Keratinocyte (primary cell): ENCODE measurements at regions not wholly inside any gene's neighbourhood (a gene's known extent, or its start where the extent isn't known, plus 50 kb on each side); places are given as distances from the start of the nearest gene placed in this dataset.

Experiments
- DNase-seq: peaks from one replicate; pipeline ENCODE4 v3.0.0-alpha.2; 2011; ENCODE audit warnings: low read depth, missing footprints, low spot score
- FAIRE-seq: peaks from 2 replicates; lab custom pipeline; 2011; peaks lifted over from hg19 to GRCh38; lab: Jason Lieb, UNC
- H2AFZ ChIP-seq: 2 replicates; pipeline ENCODE4 v1.6.0; 2012; ENCODE audit warnings: low read length, control low read depth, inconsistent platforms; ENCODE audit not compliant: control insufficient read depth
- H3K27ac ChIP-seq: 2 replicates; pipeline ENCODE4 v1.5.1; 2011; ENCODE audit warnings: low read length; ENCODE audit not compliant: control insufficient read depth, insufficient read depth
- H3K27me3 ChIP-seq: 3 replicates; pipeline ENCODE4 v1.6.0; 2011; ENCODE audit warnings: low read length; ENCODE audit not compliant: control insufficient read depth, insufficient read depth; ENCODE audit errors: extremely low read depth
- H3K36me3 ChIP-seq, 2 experiments: 2 replicates in 1 of 2; 3 replicates in 1 of 2; pipeline ENCODE4 v1.5.1; 2011; ENCODE audit warnings: low read length in 2 of 2, mild to moderate bottlenecking in 1 of 2; ENCODE audit not compliant: control insufficient read depth in 2 of 2, insufficient read depth in 2 of 2; ENCODE audit errors: extremely low read depth in 1 of 2
- H3K4me1 ChIP-seq: 3 replicates; pipeline ENCODE4 v1.5.1; 2011; ENCODE audit warnings: low read length; ENCODE audit not compliant: control insufficient read depth, insufficient read depth; ENCODE audit errors: extremely low read depth
- H3K4me2 ChIP-seq: 3 replicates; pipeline ENCODE4 v1.6.0; 2011; ENCODE audit warnings: low read depth, low read length; ENCODE audit not compliant: control insufficient read depth, insufficient read depth; ENCODE audit errors: extremely low read depth
- H3K4me3 ChIP-seq, 3 experiments: fragments of 200-600 bp in 1 of 3; sonication (generic) in 1 of 3; 2 replicates in 2 of 3; 3 replicates in 1 of 3; pipeline ENCODE4 v1.5.1; 2011 to 2016; ENCODE audit warnings: low read length in 3 of 3, mild to moderate bottlenecking in 3 of 3, control low read depth in 2 of 3, inconsistent platforms in 1 of 3, low read depth in 1 of 3, mixed read lengths in 1 of 3, mixed run types in 1 of 3, moderate library complexity in 1 of 3; ENCODE audit not compliant: control insufficient read depth in 2 of 3, insufficient read depth in 2 of 3; ENCODE audit errors: extremely low read depth in 1 of 3
- H3K79me2 ChIP-seq: 2 replicates; pipeline ENCODE4 v1.6.0; 2012; ENCODE audit warnings: low read length; ENCODE audit not compliant: control insufficient read depth, insufficient read depth
- H3K9ac ChIP-seq: 3 replicates; pipeline ENCODE4 v1.6.0; 2011; ENCODE audit warnings: low read length; ENCODE audit not compliant: control insufficient read depth, insufficient read depth; ENCODE audit errors: extremely low read depth
- H3K9me1 ChIP-seq: 3 replicates; pipeline ENCODE4 v1.6.0; 2011; ENCODE audit warnings: low read length; ENCODE audit not compliant: control insufficient read depth, insufficient read depth; ENCODE audit errors: extremely low read depth
- H3K9me3 ChIP-seq: 2 replicates; pipeline ENCODE4 v1.5.1; 2012; ENCODE audit warnings: low read depth, low read length; ENCODE audit not compliant: control insufficient read depth
- H4K20me1 ChIP-seq: 3 replicates; pipeline ENCODE4 v1.6.0; 2011; ENCODE audit warnings: low read length; ENCODE audit not compliant: control insufficient read depth, insufficient read depth; ENCODE audit errors: extremely low read depth
- EZH2 ChIP-seq: IDR thresholded peaks from one replicate; pipeline ENCODE4 v1.6.1; 2012; ENCODE audit warnings: inconsistent platforms, mild to moderate bottlenecking, low read length, moderate library complexity
- dilution Hi-C: fragments of 300-500 bp; cut with MboI; formaldehyde crosslinking; loops from one replicate; pipeline ENCODE4 v1.7.0; 2020; ENCODE audit warnings: low sequenced_read_pairs; ENCODE audit not compliant: extremely low pct_ligation_motif_present
- TF ChIP-seq, protein P1 (sequence below), 3 experiments: IDR thresholded peaks in 1 of 3; conservative IDR thresholded peaks in 1 of 3; optimal IDR thresholded peaks in 1 of 3; 2 replicates in 2 of 3; 3 replicates in 1 of 3; pipeline versions ENCODE3 to v1.5.1; 2011; ENCODE audit warnings: low read length in 3 of 3, mild to moderate bottlenecking in 3 of 3, moderate library complexity in 2 of 3, control low read depth in 1 of 3, inconsistent platforms in 1 of 3; ENCODE audit not compliant: insufficient read depth in 2 of 3; ENCODE audit errors: extremely low read depth in 1 of 3

GRCh38 chr10:78783753-78784152 is 285.0 kb upstream of the ZMIZ1 start:
- Histone ChIP-seq H3K36me3 (no peaks in the 10 kb centered on the region), H3K79me2 (no peaks in the 10 kb centered on the region), H2AFZ (no peak overlapping the region), H4K20me1 (no peaks in the 10 kb centered on the region), H3K4me1 (no peaks in the 10 kb centered on the region), H3K9ac (no peak overlapping the region), H3K4me2 (no peak overlapping the region), H3K9me3 (no peaks in the 10 kb centered on the region), H3K27ac (no peak overlapping the region), H3K9me1 (no peaks in the 10 kb centered on the region), H3K27me3 (peaks cover 6% of the 10 kb centered on the region), H3K4me3 (no peak overlapping the region)
- no peak for DNase-seq
- FAIRE-seq = no peak
- no peak for TF ChIP-seq EZH2
- TF ChIP-seq, protein P1, sequence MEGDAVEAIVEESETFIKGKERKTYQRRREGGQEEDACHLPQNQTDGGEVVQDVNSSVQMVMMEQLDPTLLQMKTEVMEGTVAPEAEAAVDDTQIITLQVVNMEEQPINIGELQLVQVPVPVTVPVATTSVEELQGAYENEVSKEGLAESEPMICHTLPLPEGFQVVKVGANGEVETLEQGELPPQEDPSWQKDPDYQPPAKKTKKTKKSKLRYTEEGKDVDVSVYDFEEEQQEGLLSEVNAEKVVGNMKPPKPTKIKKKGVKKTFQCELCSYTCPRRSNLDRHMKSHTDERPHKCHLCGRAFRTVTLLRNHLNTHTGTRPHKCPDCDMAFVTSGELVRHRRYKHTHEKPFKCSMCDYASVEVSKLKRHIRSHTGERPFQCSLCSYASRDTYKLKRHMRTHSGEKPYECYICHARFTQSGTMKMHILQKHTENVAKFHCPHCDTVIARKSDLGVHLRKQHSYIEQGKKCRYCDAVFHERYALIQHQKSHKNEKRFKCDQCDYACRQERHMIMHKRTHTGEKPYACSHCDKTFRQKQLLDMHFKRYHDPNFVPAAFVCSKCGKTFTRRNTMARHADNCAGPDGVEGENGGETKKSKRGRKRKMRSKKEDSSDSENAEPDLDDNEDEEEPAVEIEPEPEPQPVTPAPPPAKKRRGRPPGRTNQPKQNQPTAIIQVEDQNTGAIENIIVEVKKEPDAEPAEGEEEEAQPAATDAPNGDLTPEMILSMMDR (optimal IDR thresholded peaks at IDR 0.05 in 1 of 3, IDR thresholded peaks at IDR 0.05 in 1 of 3, conservative IDR thresholded peaks at IDR 0.05 in 1 of 3; ENCODE audit: extremely low read depth in 1 of 3, insufficient read depth in 2 of 3, low read length in 3 of 3) = no peak
- dilution Hi-C loops = no loop called here

- FAIRE-seq = no peak
- peaks cover 6% of the 10 kb centered on the region for H3K27me3 ChIP-seq
Measured at GRCh38 chr10:78784546-78784945, 284.2 kb upstream of the ZMIZ1 start.

More at GRCh38 chr10:78784546-78784945, 284.2 kb upstream of the ZMIZ1 start:
- H3K4me1 ChIP-seq = no peaks in the 10 kb centered on the region
- H3K4me3 ChIP-seq = no peak overlapping the region
- no peak overlapping the region for H3K4me2 ChIP-seq
- no peaks in the 10 kb centered on the region for H3K79me2 ChIP-seq
- no peaks in the 10 kb centered on the region for H3K9me3 ChIP-seq
- H3K36me3 ChIP-seq = no peaks in the 10 kb centered on the region
- H2AFZ ChIP-seq = no peak overlapping the region
- H3K9ac ChIP-seq = no peak overlapping the region
- TF ChIP-seq, protein P1 (optimal IDR thresholded peaks at IDR 0.05 in 1 of 3, IDR thresholded peaks at IDR 0.05 in 1 of 3, conservative IDR thresholded peaks at IDR 0.05 in 1 of 3; ENCODE audit: extremely low read depth in 1 of 3, insufficient read depth in 2 of 3, low read length in 3 of 3) = no peak
- TF ChIP-seq EZH2 = no peak
- no peaks in the 10 kb centered on the region for H4K20me1 ChIP-seq
- DNase-seq = no peak
- H3K9me1 ChIP-seq = no peaks in the 10 kb centered on the region
- dilution Hi-C loops = no loop called here
- no peak overlapping the region for H3K27ac ChIP-seq
